ENCODE measurements at regions not wholly inside any gene's neighbourhood (a gene's known extent, or its start where the extent isn't known, plus 50 kb on each side); places are given as distances from the start of the nearest gene placed in this dataset.

- Histone ChIP-seq H3K4me3 (ENCODE audit: low read length in 3 of 3) (no peak overlapping the region), H3K4me1 (ENCODE audit: control insufficient read depth in 2 of 3, insufficient read depth in 2 of 3, low read depth in 1 of 3, low read length in 3 of 3) (no peaks in the 10 kb centered on the region), H3K36me3 (ENCODE audit: control insufficient read depth in 2 of 3, insufficient read depth in 3 of 3, low read length in 3 of 3) (no peaks in the 10 kb centered on the region), H3K27me3 (ENCODE audit: control insufficient read depth, insufficient read depth, low read length) (no peaks in the 10 kb centered on the region), H3K27ac (ENCODE audit: low read depth in 2 of 2, low read length in 2 of 2) (no peak overlapping the region), H3K9me3 (ENCODE audit: control insufficient read depth in 2 of 3, insufficient read depth in 1 of 3, low read length in 3 of 3) (no peaks in the 10 kb centered on the region), H3K9ac (ENCODE audit: low read length in 3 of 3) (no peak overlapping the region)
- DNase-seq (peak in 3 of 5 donors; percentile 22 to 86 (median 52)), FAIRE-seq (no peak)
- no peak for TF ChIP-seq CTCF (IDR thresholded peaks at IDR 0.05; ENCODE audit: borderline replicate concordance, extremely low read depth, insufficient read depth)
- intact Hi-C loops (cut with DNase I), result no loop called here
Measured at GRCh38 chr15:93179072-93179471, 90.1 kb upstream of the RGMA start.

GRCh38 chr15:93178371-93178770, 89.4 kb upstream of the RGMA start:
- Histone ChIP-seq H3K27ac (ENCODE audit: low read depth in 2 of 2, low read length in 2 of 2) (no peak overlapping the region), H3K9ac (ENCODE audit: low read length in 3 of 3) (no peak overlapping the region), H3K4me3 (ENCODE audit: low read length in 3 of 3) (no peak overlapping the region), H3K4me1 (ENCODE audit: control insufficient read depth in 2 of 3, insufficient read depth in 2 of 3, low read depth in 1 of 3, low read length in 3 of 3) (no peaks in the 10 kb centered on the region), H3K36me3 (ENCODE audit: control insufficient read depth in 2 of 3, insufficient read depth in 3 of 3, low read length in 3 of 3) (no peaks in the 10 kb centered on the region), H3K27me3 (ENCODE audit: control insufficient read depth, insufficient read depth, low read length) (no peaks in the 10 kb centered on the region), H3K9me3 (ENCODE audit: control insufficient read depth in 2 of 3, insufficient read depth in 1 of 3, low read length in 3 of 3) (no peaks in the 10 kb centered on the region)
- TF ChIP-seq CTCF (IDR thresholded peaks at IDR 0.05; ENCODE audit: borderline replicate concordance, extremely low read depth, insufficient read depth), result no peak
- intact Hi-C loops (cut with DNase I), result no loop called here
- FAIRE-seq (no peak), DNase-seq (no peak)

GRCh38 chr15:93176065-93176464, 87.1 kb upstream of the RGMA start:
- FAIRE-seq, result no peak
- no peaks in the 10 kb centered on the region for H3K4me1 ChIP-seq (ENCODE audit: control insufficient read depth in 2 of 3, insufficient read depth in 2 of 3, low read depth in 1 of 3, low read length in 3 of 3)
- no peak for TF ChIP-seq CTCF (IDR thresholded peaks at IDR 0.05; ENCODE audit: borderline replicate concordance, extremely low read depth, insufficient read depth)
- no peak for DNase-seq
- no peak overlapping the region for H3K27ac ChIP-seq (ENCODE audit: low read depth in 2 of 2, low read length in 2 of 2)
- H3K9ac ChIP-seq (ENCODE audit: low read length in 3 of 3), result no peak overlapping the region
- intact Hi-C loops (cut with DNase I), result no loop called here
- no peak overlapping the region for H3K4me3 ChIP-seq (ENCODE audit: low read length in 3 of 3)
- no peaks in the 10 kb centered on the region for H3K36me3 ChIP-seq (ENCODE audit: control insufficient read depth in 2 of 3, insufficient read depth in 3 of 3, low read length in 3 of 3)
- peaks cover 0 to 3% (median 0%) of the 10 kb centered on the region in 3 donors for H3K9me3 ChIP-seq (ENCODE audit: control insufficient read depth in 2 of 3, insufficient read depth in 1 of 3, low read length in 3 of 3)
- H3K27me3 ChIP-seq (ENCODE audit: control insufficient read depth, insufficient read depth, low read length), result no peaks in the 10 kb centered on the region

GRCh38 chr15:93174836-93175235, 85.8 kb upstream of the RGMA start:
- Histone ChIP-seq H3K27ac (ENCODE audit: low read depth in 2 of 2, low read length in 2 of 2) (no peak overlapping the region), H3K9ac (ENCODE audit: low read length in 3 of 3) (no peak overlapping the region), H3K4me1 (ENCODE audit: control insufficient read depth in 2 of 3, insufficient read depth in 2 of 3, low read depth in 1 of 3, low read length in 3 of 3) (no peaks in the 10 kb centered on the region), H3K27me3 (ENCODE audit: control insufficient read depth, insufficient read depth, low read length) (no peaks in the 10 kb centered on the region), H3K9me3 (ENCODE audit: control insufficient read depth in 2 of 3, insufficient read depth in 1 of 3, low read length in 3 of 3) (peaks cover 0 to 3% (median 0%) of the 10 kb centered on the region in 3 donors), H3K36me3 (ENCODE audit: control insufficient read depth in 2 of 3, insufficient read depth in 3 of 3, low read length in 3 of 3) (no peaks in the 10 kb centered on the region), H3K4me3 (ENCODE audit: low read length in 3 of 3) (no peak overlapping the region)
- no peak for TF ChIP-seq CTCF (IDR thresholded peaks at IDR 0.05; ENCODE audit: borderline replicate concordance, extremely low read depth, insufficient read depth)
- intact Hi-C loops (cut with DNase I), result no loop called here
- DNase-seq, result no peak
- no peak for FAIRE-seq

Data from kidney (tissue), 13 donors.